NCI-H345 treated with DMSO at 0.1 percent for 48 hours (cell line): ENCODE measurements at regions not wholly inside any gene's neighbourhood (a gene's known extent, or its start where the extent isn't known, plus 50 kb on each side); places are given as distances from the start of the nearest gene placed in this dataset.

Experiments
- DNase-seq: peaks from one replicate; lab custom pipeline; 2025; ENCODE audit not compliant: unreplicated experiment; lab: John Stamatoyannopoulos, UW

GRCh38 chr2:125042727-125043126 is 1017.6 kb downstream of the CNTNAP5 start:
- DNase-seq = no peak

- DNase-seq = no peak
Observed at GRCh38 chr2:125070726-125071505, 1045.8 kb downstream of the CNTNAP5 start.

GRCh38 chr2:125073440-125073839 is 1048.4 kb downstream of the CNTNAP5 start:
- no peak for DNase-seq

DNA sequence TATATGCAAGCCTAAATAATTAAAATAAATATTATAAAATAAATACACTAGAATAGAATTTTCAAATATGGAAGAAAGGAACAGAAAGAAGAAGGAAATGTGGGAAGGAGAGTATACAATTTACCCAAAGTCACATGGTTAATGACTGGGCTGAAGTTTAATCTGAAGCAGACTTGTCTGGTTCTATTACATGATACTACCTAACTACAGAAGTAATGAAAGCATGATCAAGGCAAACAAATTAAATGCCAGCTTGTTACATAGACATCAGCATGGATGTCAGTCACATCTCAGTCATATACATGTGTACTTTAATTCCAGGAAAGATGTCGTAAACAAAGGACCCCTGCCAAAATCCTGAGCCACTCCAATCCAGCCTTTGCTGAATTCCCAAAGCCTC is 1060.8 kb downstream of the CNTNAP5 start:
- DNase-seq = no peak

DNA sequence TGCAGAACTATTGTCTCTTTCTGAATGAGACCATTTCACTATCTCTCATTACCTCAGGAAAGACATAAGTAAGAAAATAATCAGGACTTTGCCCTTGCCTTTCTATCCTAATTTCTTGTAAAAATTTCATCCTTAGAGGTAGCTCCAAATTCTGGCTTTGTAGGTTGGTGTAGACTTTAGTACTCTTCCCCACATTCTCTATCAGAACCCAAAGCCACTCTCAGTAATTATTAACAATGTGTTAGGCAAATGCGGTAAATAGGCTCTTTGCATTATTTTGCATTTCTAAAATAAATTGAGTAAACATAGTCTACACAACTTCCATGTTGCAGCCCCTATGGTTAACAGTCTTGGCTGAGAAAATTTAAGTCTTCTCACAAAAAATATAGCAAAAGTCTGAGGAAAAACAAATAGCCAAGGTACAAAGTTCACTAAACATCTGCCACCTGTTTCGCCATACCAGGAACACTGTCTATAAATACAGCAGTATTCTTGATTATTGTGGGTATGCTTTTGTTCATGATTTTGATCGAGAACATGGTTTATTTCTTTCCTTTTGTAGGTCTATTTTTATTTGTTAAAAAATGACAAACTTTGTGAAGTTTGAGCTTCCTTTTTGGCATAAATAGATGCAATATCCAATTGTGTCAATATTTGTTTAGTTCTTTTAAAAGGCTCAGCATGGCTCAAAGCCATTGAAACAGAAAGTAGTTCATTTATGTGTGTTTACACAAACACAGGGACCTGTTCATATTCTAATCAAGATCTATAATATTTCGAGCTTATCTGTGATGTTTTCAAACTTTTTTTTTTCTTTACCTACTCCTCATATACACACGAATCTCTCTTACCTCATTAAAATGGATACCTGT is 1061.5 kb downstream of the CNTNAP5 start:
- no peak for DNase-seq

GRCh38 chr2:125092276-125093009 is 1067.4 kb downstream of the CNTNAP5 start:
- no peak for DNase-seq

DNA sequence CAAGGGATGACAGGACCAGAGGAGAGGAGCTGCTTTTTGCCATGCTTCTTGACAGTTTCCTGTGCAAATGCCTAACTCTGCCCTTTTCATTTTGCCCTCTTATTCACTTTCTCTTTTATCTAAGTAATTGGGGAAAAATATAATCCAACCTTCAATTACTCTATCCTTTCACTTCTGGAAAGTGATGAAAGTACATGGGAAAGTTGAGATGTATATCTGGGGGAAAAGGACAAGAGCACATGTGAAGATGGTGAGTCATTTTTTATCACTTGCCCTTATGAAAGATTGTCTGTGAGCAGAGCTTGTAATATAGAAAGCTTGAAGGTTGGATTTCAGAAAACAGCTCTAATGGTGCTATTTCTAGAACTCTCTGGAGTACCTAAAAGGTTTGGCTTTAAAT is 1070.7 kb downstream of the CNTNAP5 start:
- no peak for DNase-seq

DNA sequence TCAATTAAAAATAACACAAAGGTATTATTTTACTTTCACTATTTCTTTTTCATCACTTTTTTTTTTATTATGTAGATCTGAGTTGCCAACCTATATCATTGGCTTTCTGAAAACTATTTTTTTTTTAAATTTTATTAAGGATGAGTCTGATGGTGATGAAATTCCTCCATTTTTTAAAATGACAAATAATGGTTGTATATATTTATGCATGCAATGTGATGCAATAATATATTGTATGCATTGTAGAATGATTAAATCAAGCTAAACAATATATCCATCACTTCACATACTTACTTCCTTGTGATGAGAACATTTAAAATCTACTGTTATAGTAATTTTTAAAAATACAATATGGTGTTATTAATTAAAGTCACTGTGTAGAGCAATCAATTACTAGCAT is 1081.6 kb downstream of the CNTNAP5 start:
- no peak for DNase-seq

DNA sequence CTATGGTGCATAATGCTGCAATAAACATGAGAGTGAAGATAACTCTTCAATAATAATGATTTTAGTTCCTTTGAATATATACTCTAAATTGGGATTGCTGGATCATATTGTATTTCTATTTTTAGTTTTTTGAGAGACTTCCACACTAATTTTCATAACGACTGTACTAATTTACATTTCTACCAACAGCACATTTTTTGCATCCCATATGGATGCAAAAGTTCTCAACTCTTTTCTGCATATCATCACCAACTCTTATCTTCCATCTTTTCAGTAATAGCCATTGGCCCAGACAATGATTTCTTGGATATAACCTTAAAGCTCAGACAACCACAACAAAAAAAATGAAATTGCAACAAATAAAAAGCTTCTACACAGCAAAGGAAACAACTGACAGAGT is 1082.4 kb downstream of the CNTNAP5 start:
- DNase-seq = no peak

- no peak for DNase-seq
Observed at GRCh38 chr2:125108251-125108650, 1083.2 kb downstream of the CNTNAP5 start.

GRCh38 chr2:125125902-125126301 is 1100.8 kb downstream of the CNTNAP5 start:
- DNase-seq = no peak

DNA sequence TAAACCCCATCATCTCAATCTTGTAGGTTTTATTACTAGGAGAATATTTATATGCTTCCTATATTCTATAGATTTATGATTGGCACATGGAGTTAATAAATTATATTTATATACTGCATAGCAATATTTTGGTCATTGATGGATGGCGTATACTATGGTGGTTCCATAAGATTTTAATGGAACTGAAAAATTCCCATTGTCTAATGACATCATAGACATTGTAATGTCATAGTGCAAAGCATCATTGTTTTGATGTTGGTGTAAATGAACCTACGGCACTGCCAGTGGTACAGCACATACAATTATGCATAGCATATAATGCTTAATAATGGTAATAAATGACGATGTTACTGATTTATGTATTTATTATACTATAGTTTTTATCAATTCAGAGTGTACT is 1135.9 kb downstream of the CNTNAP5 start:
- DNase-seq = no peak

- DNase-seq = no peak
Observed at GRCh38 chr2:125167152-125167551, 1142.1 kb downstream of the CNTNAP5 start.

DNA sequence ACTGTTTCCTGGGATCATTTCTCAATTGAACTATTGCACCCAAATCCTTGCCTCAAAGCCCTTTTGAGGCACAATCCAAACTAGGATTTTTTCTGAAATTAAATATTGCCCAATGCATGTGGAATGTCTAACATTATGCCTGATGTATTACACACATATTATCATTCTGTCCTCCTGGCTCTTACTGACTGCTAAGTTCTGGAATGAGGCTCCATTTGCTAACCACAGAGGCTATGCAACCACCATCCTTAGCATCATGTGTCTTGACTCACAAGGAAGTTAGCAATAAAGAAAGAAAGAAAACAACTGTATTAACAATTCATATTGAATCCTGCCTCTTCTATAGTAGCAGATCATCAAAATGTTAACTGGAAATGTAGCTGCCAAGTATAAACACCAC is 1142.7 kb downstream of the CNTNAP5 start:
- no peak for DNase-seq

DNA sequence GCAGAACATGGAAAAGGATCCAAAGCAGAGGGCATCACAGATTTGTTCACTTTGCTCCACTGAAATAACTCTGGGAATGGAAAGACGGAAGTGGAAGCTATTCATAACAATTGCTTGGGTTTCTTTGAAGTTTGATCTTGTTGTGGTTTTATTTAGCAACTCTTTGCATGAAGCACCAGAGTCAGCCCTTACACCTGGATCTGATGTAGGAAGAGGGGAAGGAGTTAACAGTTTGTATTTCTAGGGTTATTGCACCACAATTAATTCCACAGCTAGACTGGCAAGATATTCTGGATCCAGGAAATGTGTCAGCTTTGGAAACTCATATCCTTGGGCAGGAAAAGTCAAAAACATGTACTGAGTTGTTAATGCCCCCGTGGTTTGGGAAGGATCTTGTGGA is 1143.4 kb downstream of the CNTNAP5 start:
- no peak for DNase-seq

GRCh38 chr2:125169022-125169763 is 1144.1 kb downstream of the CNTNAP5 start:
- DNase-seq = no peak

DNA sequence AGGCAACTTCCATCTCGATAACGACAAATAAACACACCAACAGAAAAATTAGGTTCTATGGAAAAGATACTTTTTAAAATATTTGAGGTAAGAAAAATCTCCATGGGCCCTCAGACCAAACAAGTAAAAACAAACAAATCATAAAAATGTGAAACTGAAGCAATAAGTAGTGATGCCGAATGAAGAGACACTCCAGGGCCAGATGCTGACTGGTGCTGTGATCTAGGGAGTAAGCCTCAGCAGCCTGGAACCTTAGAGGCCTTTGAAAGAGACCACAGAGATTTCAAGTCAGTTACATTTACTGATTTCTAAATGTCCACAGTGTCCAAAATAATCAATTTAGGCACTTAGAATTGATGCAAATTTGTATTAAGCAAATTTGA is 1144.7 kb downstream of the CNTNAP5 start:
- no peak for DNase-seq

GRCh38 chr2:125172181-125172580 is 1147.1 kb downstream of the CNTNAP5 start:
- no peak for DNase-seq

DNA sequence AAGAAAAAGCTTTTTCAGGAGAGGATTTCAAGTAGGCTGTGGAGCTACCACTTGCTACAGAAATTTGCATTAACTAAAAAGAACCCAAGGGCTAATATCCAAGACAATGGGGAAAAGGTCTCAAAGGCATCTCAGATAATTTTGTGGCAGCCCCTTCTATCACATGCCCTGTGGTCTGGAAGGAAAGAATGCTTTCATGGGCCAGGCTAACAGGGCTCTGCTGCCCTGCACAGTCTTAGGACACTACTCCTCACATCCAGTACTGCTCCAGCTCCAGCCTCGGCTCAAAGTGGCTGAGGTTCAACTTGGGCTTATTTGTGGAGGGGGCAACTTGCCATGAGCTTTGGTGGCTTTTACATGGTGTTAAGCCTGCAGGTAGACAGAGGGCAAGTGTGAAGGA is 1150.3 kb downstream of the CNTNAP5 start:
- no peak for DNase-seq

DNA sequence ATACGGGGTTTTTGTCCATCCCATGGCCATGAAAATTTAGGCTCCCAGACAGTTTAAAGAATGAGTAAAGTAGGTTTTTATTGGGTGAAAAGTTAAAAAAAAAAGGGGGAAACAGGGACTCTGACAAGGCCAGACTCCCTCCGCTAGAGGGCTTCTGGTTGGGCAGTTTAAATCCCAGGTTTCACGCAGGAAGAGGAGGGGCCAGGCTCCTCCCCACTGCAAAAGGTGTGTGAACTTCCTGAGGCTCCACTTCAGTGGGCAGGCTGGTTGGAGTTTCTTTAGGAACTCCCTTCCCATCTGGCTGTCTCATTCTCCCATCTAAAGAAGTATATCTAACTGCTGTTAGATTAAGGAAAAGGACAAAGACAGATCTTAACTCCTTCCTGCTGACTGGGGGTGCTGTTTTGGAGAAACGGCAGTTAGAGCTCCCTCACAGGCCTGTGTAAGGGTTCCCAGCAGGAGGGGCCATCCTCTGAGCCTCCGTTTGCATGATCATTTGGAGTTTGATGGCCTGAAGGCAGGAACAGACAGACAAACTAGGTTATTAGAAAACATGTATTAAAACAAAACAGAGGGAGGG is 1160.7 kb downstream of the CNTNAP5 start:
- DNase-seq = no peak

- no peak for DNase-seq
Observed at GRCh38 chr2:125207431-125207830, 1182.3 kb downstream of the CNTNAP5 start.
